ENCODE measurements at regions not wholly inside any gene's neighbourhood (a gene's known extent, or its start where the extent isn't known, plus 50 kb on each side); places are given as distances from the start of the nearest gene placed in this dataset.
A peak's percentile ranks its signal among the peaks of the same experiment; 100 is the strongest.

DNA sequence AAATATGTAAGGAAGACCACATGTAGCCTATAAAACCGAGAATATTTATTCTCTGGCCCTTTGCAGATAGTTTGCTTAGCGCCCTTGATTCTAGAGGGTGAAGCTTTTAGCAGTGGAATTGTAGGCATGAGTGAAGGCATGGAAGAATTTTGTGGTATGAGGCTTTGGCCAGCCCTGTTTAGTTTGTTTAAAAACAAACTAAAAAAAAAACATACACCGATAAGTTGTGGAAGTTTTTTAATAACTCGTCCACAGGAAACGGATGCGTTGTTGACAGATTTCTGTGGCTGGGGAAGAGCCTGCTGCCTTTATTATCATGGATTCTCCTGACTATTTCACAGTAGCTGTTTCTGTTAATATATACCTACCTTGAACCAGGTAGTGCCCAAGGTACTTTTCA is 194.7 kb upstream of the LNX1 start:
- TF ChIP-seq, protein P1, sequence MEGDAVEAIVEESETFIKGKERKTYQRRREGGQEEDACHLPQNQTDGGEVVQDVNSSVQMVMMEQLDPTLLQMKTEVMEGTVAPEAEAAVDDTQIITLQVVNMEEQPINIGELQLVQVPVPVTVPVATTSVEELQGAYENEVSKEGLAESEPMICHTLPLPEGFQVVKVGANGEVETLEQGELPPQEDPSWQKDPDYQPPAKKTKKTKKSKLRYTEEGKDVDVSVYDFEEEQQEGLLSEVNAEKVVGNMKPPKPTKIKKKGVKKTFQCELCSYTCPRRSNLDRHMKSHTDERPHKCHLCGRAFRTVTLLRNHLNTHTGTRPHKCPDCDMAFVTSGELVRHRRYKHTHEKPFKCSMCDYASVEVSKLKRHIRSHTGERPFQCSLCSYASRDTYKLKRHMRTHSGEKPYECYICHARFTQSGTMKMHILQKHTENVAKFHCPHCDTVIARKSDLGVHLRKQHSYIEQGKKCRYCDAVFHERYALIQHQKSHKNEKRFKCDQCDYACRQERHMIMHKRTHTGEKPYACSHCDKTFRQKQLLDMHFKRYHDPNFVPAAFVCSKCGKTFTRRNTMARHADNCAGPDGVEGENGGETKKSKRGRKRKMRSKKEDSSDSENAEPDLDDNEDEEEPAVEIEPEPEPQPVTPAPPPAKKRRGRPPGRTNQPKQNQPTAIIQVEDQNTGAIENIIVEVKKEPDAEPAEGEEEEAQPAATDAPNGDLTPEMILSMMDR (IDR thresholded peaks at IDR 0.05), result no peak
- Mint-ChIP-seq H3K27ac (no peak overlapping the region), H3K36me3 (ENCODE audit: low read depth) (no peaks in the 10 kb centered on the region), H3K4me3 (no peak overlapping the region), H3K4me1 (peaks cover 22% of the 10 kb centered on the region), H3K9me3 (peaks cover 5% of the 10 kb centered on the region), H3K27me3 (ENCODE audit: low read depth, poor library complexity) (peaks cover 11% of the 10 kb centered on the region)
- DNase-seq, result no peak

GRCh38 chr4:53784112-53784511 is 192.8 kb upstream of the LNX1 start:
- Mint-ChIP-seq H3K9me3 (peaks cover 5% of the 10 kb centered on the region), H3K36me3 (ENCODE audit: low read depth) (no peaks in the 10 kb centered on the region), H3K27me3 (ENCODE audit: low read depth, poor library complexity) (peaks cover 9% of the 10 kb centered on the region), H3K27ac (no peak overlapping the region), H3K4me3 (no peak overlapping the region), H3K4me1 (peaks cover 21% of the 10 kb centered on the region)
- TF ChIP-seq, protein P1 (IDR thresholded peaks at IDR 0.05), result no peak
- DNase-seq, result no peak

DNA sequence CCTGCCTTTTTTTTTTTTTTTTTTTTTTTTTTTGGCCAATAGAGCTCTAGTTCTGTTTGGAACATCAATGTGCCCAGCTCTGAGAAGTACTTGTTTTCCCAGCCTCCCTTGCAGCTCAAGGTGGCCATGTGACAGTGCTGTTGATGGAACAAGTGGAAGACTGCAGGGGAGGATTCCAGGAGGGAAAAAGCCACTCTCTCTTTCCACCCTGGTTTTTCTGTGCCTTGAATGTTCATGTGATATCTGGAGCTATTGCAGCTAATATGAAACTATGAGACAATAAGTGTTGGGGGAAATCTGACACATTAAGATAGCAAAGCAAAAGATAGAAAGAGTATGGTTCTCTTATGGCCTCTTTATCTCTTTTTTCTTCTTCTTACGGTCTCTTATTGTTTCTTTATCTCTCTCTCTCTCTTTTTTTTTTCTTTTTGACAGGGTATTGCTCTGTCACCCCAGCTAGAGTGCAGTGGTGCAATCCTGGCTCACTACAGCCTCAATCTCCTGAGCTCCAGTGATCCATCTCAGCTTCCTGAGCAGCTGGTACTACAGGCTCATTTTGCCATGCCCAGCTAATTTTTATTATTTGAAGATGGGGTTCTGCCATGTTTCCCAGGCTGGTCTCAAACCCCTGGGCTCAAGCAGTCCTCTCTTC is 192.0 kb upstream of the LNX1 start:
- Mint-ChIP-seq H3K4me1 (peaks cover 18% of the 10 kb centered on the region), H3K27me3 (ENCODE audit: low read depth, poor library complexity) (peaks cover 9% of the 10 kb centered on the region), H3K27ac (no peak overlapping the region), H3K36me3 (ENCODE audit: low read depth) (no peaks in the 10 kb centered on the region), H3K4me3 (no peak overlapping the region), H3K9me3 (peaks cover 5% of the 10 kb centered on the region)
- TF ChIP-seq, protein P1 (IDR thresholded peaks at IDR 0.05), result no peak
- no peak for DNase-seq

GRCh38 chr4:53782458-53782845 is 191.2 kb upstream of the LNX1 start:
- Mint-ChIP-seq H3K27me3 (ENCODE audit: low read depth, poor library complexity) (peaks cover 9% of the 10 kb centered on the region), H3K27ac (no peak overlapping the region), H3K9me3 (peaks cover 5% of the 10 kb centered on the region), H3K4me1 (peaks cover 18% of the 10 kb centered on the region), H3K4me3 (no peak overlapping the region), H3K36me3 (ENCODE audit: low read depth) (no peaks in the 10 kb centered on the region)
- TF ChIP-seq, protein P1 (IDR thresholded peaks at IDR 0.05), result no peak
- DNase-seq, result no peak

DNA sequence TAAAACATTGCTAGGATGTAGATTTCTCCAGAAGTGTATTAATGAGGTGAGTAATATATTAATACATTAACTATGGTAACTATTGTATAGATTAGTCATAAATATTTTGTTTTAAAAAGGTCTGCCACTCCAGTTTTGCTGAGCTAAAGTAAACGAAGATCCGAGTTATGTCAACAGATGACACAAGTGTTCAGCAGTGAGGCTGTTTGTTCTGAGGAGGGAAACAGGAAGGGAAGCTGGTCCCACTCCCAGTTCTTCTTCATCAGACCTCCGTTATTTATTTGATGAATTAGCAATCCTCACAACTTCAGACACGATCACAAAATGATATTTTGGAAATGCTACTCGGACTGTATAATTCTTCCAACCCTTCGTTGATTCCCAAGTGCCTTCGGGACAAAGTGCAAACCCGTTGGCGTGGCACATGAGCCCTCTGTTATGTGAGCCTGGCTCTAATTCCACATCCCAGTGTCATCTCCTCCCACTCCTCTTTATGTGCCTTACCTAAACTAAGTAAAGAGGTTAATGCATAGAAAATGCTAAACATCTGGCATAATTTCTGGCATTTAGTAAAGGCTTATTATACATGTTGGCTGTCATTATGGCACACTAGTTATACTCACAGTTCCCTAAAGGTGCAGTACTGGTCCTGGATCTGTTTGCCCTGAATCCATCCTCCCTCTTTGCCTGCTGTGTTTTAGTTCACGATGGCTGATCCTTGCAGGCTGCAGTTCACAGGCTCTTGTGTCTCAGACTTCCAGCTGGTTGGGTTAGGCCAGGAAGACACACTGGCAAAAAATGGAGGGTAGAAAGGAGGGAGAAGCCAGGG is 190.6 kb upstream of the LNX1 start:
- Mint-ChIP-seq H3K4me1 (peaks cover 18% of the 10 kb centered on the region), H3K27me3 (ENCODE audit: low read depth, poor library complexity) (peaks cover 9% of the 10 kb centered on the region), H3K9me3 (peaks cover 5% of the 10 kb centered on the region), H3K36me3 (ENCODE audit: low read depth) (no peaks in the 10 kb centered on the region), H3K4me3 (no peak overlapping the region), H3K27ac (peak overlapping the region; percentile 84)
- TF ChIP-seq, protein P1 (IDR thresholded peaks at IDR 0.05), result no peak
- no peak for DNase-seq

Data from nephron progenitor cell (in vitro differentiated cells).